ENCODE measurements at regions not wholly inside any gene's neighbourhood (a gene's known extent, or its start where the extent isn't known, plus 50 kb on each side); places are given as distances from the start of the nearest gene placed in this dataset.
A peak's percentile ranks its signal among the peaks of the same experiment; 100 is the strongest.
"Not testable (repeated sequence)": the region's sequence is repeated elsewhere in the genome, so short reads cannot be mapped to it uniquely, and the experiment has no call there.

- ATAC-seq (ENCODE audit: low FRiP score in 2 of 2) (no peak), DNase-seq (peak in 1 of 2 donors; percentile 4)
- no peaks in the 10 kb centered on the region for H3K4me1 ChIP-seq
- no peak overlapping the region for H3K4me3 ChIP-seq
- 93 to 95% methylated on average over 5 of the region's 5 CpGs for WGBS, 2 donors
- no peaks in the 10 kb centered on the region for H3K9me3 ChIP-seq
- no peaks in the 10 kb centered on the region for H3K27me3 ChIP-seq
- H3K27ac ChIP-seq, result no peak overlapping the region
- TF ChIP-seq POLR2AphosphoS5 (IDR thresholded peaks at IDR 0.05) (no peak), CTCF (IDR thresholded peaks at IDR 0.05) (no peak), POLR2A (IDR thresholded peaks at IDR 0.05) (no peak), EP300 (IDR thresholded peaks at IDR 0.05) (no peak)
- no peaks in the 10 kb centered on the region for H3K36me3 ChIP-seq
Measured at GRCh38 chr4:57764856-57765255, 654.7 kb upstream of the IGFBP7 start.

- Histone ChIP-seq H3K9me3 (no peaks in the 10 kb centered on the region), H3K27me3 (no peaks in the 10 kb centered on the region), H3K36me3 (no peaks in the 10 kb centered on the region), H3K4me3 (no peak overlapping the region), H3K27ac (no peak overlapping the region), H3K4me1 (no peaks in the 10 kb centered on the region)
- no peak for DNase-seq
- no peak for ATAC-seq (ENCODE audit: low FRiP score in 2 of 2)
- no peak for TF ChIP-seq EP300 (IDR thresholded peaks at IDR 0.05)
- no peak for TF ChIP-seq POLR2AphosphoS5 (IDR thresholded peaks at IDR 0.05)
- TF ChIP-seq POLR2A (IDR thresholded peaks at IDR 0.05), result no peak
- no peak for TF ChIP-seq CTCF (IDR thresholded peaks at IDR 0.05)
- 82 to 87% methylated on average over 2 of the region's 2 CpGs for WGBS, 2 donors
Measured at GRCh38 chr4:57763070-57763469, 652.9 kb upstream of the IGFBP7 start.

- Histone ChIP-seq H3K4me1 (no peaks in the 10 kb centered on the region), H3K9me3 (no peaks in the 10 kb centered on the region), H3K27ac (no peak overlapping the region), H3K36me3 (no peaks in the 10 kb centered on the region), H3K4me3 (no peak overlapping the region), H3K27me3 (no peaks in the 10 kb centered on the region)
- DNase-seq (no peak), ATAC-seq (ENCODE audit: low FRiP score in 2 of 2) (no peak)
- TF ChIP-seq POLR2AphosphoS5 (IDR thresholded peaks at IDR 0.05) (no peak), POLR2A (IDR thresholded peaks at IDR 0.05) (no peak), CTCF (IDR thresholded peaks at IDR 0.05) (no peak), EP300 (IDR thresholded peaks at IDR 0.05) (no peak)
- 95 to 100% methylated on average over 1 of the region's 1 CpG for WGBS, 2 donors
Measured at GRCh38 chr4:57740625-57741190, 630.5 kb upstream of the IGFBP7 start.

GRCh38 chr4:57736781-57737180, 626.6 kb upstream of the IGFBP7 start:
- H3K27ac ChIP-seq, result no peak overlapping the region
- H3K9me3 ChIP-seq, result no peaks in the 10 kb centered on the region
- 89 to 90% methylated on average over 3 of the region's 3 CpGs for WGBS, 2 donors
- DNase-seq (no peak), ATAC-seq (ENCODE audit: low FRiP score in 2 of 2) (no peak)
- TF ChIP-seq EP300 (IDR thresholded peaks at IDR 0.05) (no peak), POLR2AphosphoS5 (IDR thresholded peaks at IDR 0.05) (no peak), POLR2A (IDR thresholded peaks at IDR 0.05) (no peak), CTCF (IDR thresholded peaks at IDR 0.05) (no peak)
- H3K4me1 ChIP-seq, result no peaks in the 10 kb centered on the region
- no peaks in the 10 kb centered on the region for H3K27me3 ChIP-seq
- H3K36me3 ChIP-seq, result no peaks in the 10 kb centered on the region
- H3K4me3 ChIP-seq, result no peak overlapping the region

- ATAC-seq (ENCODE audit: low FRiP score in 2 of 2) (no peak), DNase-seq (no peak)
- no peaks in the 10 kb centered on the region for H3K27me3 ChIP-seq
- WGBS, 2 donors, result 65 to 67% methylated on average over 4 of the region's 4 CpGs
- no peaks in the 10 kb centered on the region for H3K4me1 ChIP-seq
- H3K9me3 ChIP-seq, result no peaks in the 10 kb centered on the region
- TF ChIP-seq CTCF (IDR thresholded peaks at IDR 0.05), result no peak
- TF ChIP-seq POLR2AphosphoS5 (IDR thresholded peaks at IDR 0.05), result no peak
- no peak for TF ChIP-seq EP300 (IDR thresholded peaks at IDR 0.05)
- no peak for TF ChIP-seq POLR2A (IDR thresholded peaks at IDR 0.05)
- H3K27ac ChIP-seq, result no peak overlapping the region
- no peak overlapping the region for H3K4me3 ChIP-seq
- H3K36me3 ChIP-seq, result no peaks in the 10 kb centered on the region
Measured at GRCh38 chr4:57734104-57734670, 624.0 kb upstream of the IGFBP7 start.

- H3K4me3 ChIP-seq; H3K9me3 ChIP-seq; H3K4me1 ChIP-seq; H3K36me3 ChIP-seq; H3K27me3 ChIP-seq; ATAC-seq (ENCODE audit: low FRiP score in 2 of 2); H3K27ac ChIP-seq: not testable (repeated sequence)
- peak in 1 of 2 donors; percentile 64 for DNase-seq
- WGBS, 2 donors, result 88 to 92% methylated on average over 24 to 25 of the region's 33 CpGs
Measured at GRCh38 chr4:57729775-57730570, 619.8 kb upstream of the IGFBP7 start.
